ENCODE measurements at regions not wholly inside any gene's neighbourhood (a gene's known extent, or its start where the extent isn't known, plus 50 kb on each side); places are given as distances from the start of the nearest gene placed in this dataset.

- H3K27ac ChIP-seq (ENCODE audit: low read depth in 1 of 2, low read length in 2 of 2), result no peak overlapping the region
- Mint-ChIP-seq H3K27ac (no peak overlapping the region), H3K9me3 (peaks cover 0 to 3% (median 0%) of the 10 kb centered on the region in 7 donors), H3K27me3 (ENCODE audit: low read depth in 3 of 3) (no peaks in the 10 kb centered on the region), H3K36me3 (no peaks in the 10 kb centered on the region), H3K4me3 (no peak overlapping the region), H3K4me1 (no peaks in the 10 kb centered on the region)
- no peak for DNase-seq
- H3K9me3 ChIP-seq (replicated peaks in 1 of 2; ENCODE audit: control insufficient read depth in 1 of 2, insufficient read depth in 1 of 2, low read length in 2 of 2), result no peaks in the 10 kb centered on the region
- no peaks in the 10 kb centered on the region for H3K79me2 ChIP-seq (ENCODE audit: insufficient read depth, low read length)
- H3K36me3 ChIP-seq (replicated peaks in 1 of 2; ENCODE audit: control insufficient read depth in 1 of 2, insufficient read depth in 2 of 2, low read length in 2 of 2), result no peaks in the 10 kb centered on the region
- intact Hi-C loops (cut with micrococcal nuclease), result no loop called here
- no peak overlapping the region for H3K4me3 ChIP-seq (replicated peaks in 1 of 3; ENCODE audit: low read depth in 2 of 3, low read length in 3 of 3)
- no peak overlapping the region for H2AFZ ChIP-seq (ENCODE audit: insufficient read depth, low read depth, low read length, poor library complexity, severe bottlenecking)
- no peak for TF ChIP-seq CTCF (IDR thresholded peaks at IDR 0.05)
- no CpG with 5 or more reads among the region's 1 CpG for WGBS (ENCODE audit: insufficient coverage)
- H3K4me1 ChIP-seq (ENCODE audit: control insufficient read depth in 1 of 2, insufficient read depth in 2 of 2, low read length in 2 of 2), result no peaks in the 10 kb centered on the region
- no peaks in the 10 kb centered on the region for H4K20me1 ChIP-seq (ENCODE audit: insufficient read depth, low read length)
- H3K9ac ChIP-seq (ENCODE audit: insufficient read depth, low read length, poor library complexity, severe bottlenecking), result no peak overlapping the region
- H3K4me2 ChIP-seq (replicated peaks; ENCODE audit: extremely low read depth, low read length, poor library complexity, severe bottlenecking), result no peak overlapping the region
- H3K27me3 ChIP-seq (ENCODE audit: control insufficient read depth in 2 of 2, insufficient read depth in 2 of 2, low read length in 2 of 2), result no peaks in the 10 kb centered on the region
These were observed 176.1 kb downstream of the MSL3 start for GRCh38 chrX:11934089-11934488.

- intact Hi-C loops (cut with micrococcal nuclease), result no loop called here
- H3K4me2 ChIP-seq (replicated peaks; ENCODE audit: extremely low read depth, low read length, poor library complexity, severe bottlenecking), result no peak overlapping the region
- peaks cover 0 to 2% (median 0%) of the 10 kb centered on the region in 3 donors for H3K27me3 Mint-ChIP-seq (ENCODE audit: low read depth in 3 of 3)
These were observed 183.5 kb downstream of the MSL3 start for GRCh38 chrX:11941571-11941970.

More at GRCh38 chrX:11941571-11941970, 183.5 kb downstream of the MSL3 start:
- no peaks in the 10 kb centered on the region for H3K4me1 Mint-ChIP-seq
- no peaks in the 10 kb centered on the region for H3K4me1 ChIP-seq (ENCODE audit: control insufficient read depth in 1 of 2, insufficient read depth in 2 of 2, low read length in 2 of 2)
- H3K36me3 Mint-ChIP-seq, result no peaks in the 10 kb centered on the region
- no peak overlapping the region for H3K4me3 ChIP-seq (replicated peaks in 1 of 3; ENCODE audit: low read depth in 2 of 3, low read length in 3 of 3)
- H3K9me3 Mint-ChIP-seq, result peaks cover 0 to 2% (median 0%) of the 10 kb centered on the region in 7 donors
- WGBS (ENCODE audit: insufficient coverage), result no CpG with 5 or more reads among the region's 5 CpGs
- H3K27ac ChIP-seq (ENCODE audit: low read depth in 1 of 2, low read length in 2 of 2), result no peak overlapping the region
- H3K79me2 ChIP-seq (ENCODE audit: insufficient read depth, low read length), result no peaks in the 10 kb centered on the region
- H3K9me3 ChIP-seq (replicated peaks in 1 of 2; ENCODE audit: control insufficient read depth in 1 of 2, insufficient read depth in 1 of 2, low read length in 2 of 2), result no peaks in the 10 kb centered on the region
- H2AFZ ChIP-seq (ENCODE audit: insufficient read depth, low read depth, low read length, poor library complexity, severe bottlenecking), result no peak overlapping the region
- no peak overlapping the region for H3K4me3 Mint-ChIP-seq
- H3K27ac Mint-ChIP-seq, result no peak overlapping the region
- H3K9ac ChIP-seq (ENCODE audit: insufficient read depth, low read length, poor library complexity, severe bottlenecking), result no peak overlapping the region
- no peaks in the 10 kb centered on the region for H3K36me3 ChIP-seq (replicated peaks in 1 of 2; ENCODE audit: control insufficient read depth in 1 of 2, insufficient read depth in 2 of 2, low read length in 2 of 2)
- no peak for TF ChIP-seq CTCF (IDR thresholded peaks at IDR 0.05)
- H3K27me3 ChIP-seq (ENCODE audit: control insufficient read depth in 2 of 2, insufficient read depth in 2 of 2, low read length in 2 of 2), result no peaks in the 10 kb centered on the region
- H4K20me1 ChIP-seq (ENCODE audit: insufficient read depth, low read length), result no peaks in the 10 kb centered on the region
- no peak for DNase-seq
